HPDE6-E6E7 (cell line): ENCODE measurements at regions not wholly inside any gene's neighbourhood (a gene's known extent, or its start where the extent isn't known, plus 50 kb on each side); places are given as distances from the start of the nearest gene placed in this dataset.
A peak's percentile ranks its signal among the peaks of the same experiment; 100 is the strongest.

ENCODE experiments used
- DNase-seq: peaks from one replicate; pipeline ENCODE4 v3.0.0; 2011; ENCODE audit warnings: missing footprints; ENCODE audit errors: extremely low spot score

- DNase-seq, result no peak
Observed at GRCh38 chr9:16092142-16093091, 539.6 kb downstream of the CCDC171 start.

DNA sequence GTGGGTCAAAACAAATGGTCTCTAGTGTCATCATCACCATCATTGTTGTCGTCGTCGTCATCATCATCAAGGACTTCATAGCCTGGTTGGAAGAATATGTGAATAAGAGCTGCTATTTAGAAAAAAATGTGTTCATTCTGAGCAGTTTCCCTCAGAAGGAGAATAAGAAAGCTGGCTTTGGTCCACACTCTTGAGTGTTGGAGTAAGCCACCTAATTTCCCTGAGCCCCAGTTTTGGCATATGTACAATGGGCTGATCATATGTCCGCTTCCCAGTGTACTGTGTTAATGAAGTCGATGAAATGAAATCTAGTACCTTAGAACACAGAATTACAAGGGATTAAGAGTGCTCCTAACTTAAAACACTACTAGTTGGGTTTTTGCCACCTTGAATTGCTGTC, 545.5 kb downstream of the CCDC171 start:
- DNase-seq, result no peak

- no peak for DNase-seq
Observed at GRCh38 chr9:16099732-16100536, 547.1 kb downstream of the CCDC171 start.

- no peak for DNase-seq
Observed at GRCh38 chr9:16100537-16101091, 547.8 kb downstream of the CCDC171 start.

DNA sequence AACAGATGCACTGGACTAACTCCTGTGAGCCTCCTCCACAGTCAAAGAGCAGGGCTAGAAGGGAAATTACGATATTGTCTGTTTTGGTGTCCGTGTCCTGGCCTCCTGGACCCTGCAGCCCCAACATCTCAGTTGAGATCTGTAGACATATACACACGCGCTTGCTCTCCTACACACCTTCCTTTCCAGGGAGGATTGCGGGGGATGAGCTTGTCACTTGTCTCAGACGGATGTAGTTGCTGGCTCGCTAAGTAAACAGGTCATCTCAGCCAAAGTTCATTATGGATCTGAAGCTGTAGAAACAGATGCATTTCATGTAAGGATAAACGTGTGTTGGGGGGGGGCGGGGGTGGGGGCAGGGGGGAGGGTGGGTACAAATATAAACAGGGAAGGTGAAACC, 549.3 kb downstream of the CCDC171 start:
- no peak for DNase-seq

DNA sequence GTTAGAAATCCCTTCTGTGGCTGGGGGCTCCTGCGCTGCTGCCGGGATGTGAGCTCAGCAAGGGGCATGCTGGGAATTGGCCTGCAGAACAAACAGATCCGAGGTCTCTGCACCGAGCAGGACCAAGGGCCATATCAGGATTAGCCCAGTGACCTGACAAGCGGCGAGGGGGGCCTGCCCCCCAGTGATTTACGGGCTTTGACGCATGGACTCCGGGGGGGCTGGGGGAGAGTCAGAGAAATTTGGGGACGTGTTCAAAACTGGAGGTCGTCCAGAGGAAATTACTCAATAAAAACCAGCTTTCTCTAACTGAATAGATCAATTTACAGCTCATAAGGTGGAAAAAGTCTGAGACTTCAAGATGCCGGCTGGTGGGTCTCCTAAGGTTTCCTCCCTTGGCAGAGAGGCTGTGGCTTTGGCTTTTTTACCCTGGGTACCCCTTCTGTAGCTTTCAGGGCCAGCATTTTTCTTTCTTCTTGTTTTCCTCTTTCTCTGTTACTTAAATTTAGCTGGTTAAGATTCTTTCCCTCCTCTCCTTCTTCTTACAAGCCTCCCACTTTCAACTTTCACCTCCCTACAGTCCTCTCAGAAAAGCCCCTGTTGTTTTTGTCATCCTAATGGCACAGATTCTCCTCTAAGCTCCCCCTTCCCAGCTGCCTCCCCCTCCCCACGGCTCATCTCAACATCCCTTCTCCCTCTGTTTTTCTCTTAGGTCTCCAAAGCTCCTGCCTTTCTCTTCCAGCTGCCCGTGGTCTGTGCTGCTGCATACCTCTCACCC, 551.0 kb downstream of the CCDC171 start:
- DNase-seq, result no peak

DNA sequence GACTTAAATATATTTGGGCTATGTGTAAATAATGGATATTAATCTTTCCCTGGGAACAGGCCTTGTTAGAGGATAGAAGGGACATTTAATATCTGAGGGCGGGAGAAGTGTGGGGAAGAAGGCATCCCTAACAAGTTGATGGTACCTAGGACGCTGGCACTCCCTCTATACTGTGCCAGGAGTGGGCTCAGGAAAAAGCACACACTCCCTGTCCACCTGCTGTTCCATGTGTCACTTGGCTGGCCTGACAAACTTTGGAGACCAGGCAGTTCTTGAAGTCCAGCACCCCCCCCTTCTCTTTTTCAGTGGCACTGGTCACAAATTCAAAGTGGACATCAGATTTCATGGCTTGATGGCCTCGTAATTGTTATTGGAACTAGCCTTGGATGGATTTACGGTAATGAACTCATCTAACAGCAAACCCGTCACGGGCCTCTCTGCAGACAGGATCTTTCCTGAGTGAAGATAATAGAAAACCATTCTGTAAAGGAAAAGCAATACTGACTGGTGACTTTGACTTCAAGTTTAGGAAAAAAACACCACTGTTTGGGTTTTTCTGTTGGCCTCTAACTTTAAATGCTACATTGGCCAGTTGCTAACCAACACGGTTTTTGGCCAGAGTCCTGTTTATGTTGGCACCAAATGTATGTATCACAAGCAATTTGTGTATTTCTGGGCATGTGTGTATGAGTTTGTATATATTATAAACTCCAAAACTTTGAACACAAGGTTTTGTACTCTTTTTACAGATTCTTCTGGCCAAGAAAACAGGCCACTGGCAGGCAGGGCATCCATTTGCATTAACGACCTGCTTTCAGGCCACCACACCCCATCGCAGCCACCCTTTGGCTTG, 552.6 kb downstream of the CCDC171 start:
- no peak for DNase-seq

DNA sequence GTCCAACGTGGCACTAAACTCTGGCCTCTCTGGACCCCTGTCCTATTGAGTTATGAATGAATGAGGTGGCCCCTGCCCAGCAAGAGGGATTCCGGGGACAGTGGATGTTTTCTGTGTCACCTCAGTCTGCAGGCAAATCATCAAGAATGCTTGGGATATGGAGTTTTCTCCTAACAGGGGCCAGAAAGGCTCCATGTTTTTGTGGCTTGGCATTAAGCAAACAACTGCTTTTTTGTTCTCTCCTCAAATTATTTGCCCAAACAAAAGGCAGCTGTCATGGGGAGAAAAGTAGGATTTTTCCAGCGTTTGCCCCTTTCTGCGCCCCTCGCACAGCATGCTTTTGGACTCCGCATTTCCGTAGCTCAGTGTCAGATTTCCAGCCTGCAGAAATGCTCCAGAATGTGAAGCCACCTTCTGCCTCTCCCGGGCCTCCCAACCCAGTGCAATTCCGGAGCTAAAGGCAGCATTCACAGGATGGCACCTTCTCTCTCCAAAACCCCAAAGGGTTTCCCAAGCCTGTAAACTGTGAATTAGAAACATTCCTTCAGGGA, 553.3 kb downstream of the CCDC171 start:
- DNase-seq, result no peak

DNA sequence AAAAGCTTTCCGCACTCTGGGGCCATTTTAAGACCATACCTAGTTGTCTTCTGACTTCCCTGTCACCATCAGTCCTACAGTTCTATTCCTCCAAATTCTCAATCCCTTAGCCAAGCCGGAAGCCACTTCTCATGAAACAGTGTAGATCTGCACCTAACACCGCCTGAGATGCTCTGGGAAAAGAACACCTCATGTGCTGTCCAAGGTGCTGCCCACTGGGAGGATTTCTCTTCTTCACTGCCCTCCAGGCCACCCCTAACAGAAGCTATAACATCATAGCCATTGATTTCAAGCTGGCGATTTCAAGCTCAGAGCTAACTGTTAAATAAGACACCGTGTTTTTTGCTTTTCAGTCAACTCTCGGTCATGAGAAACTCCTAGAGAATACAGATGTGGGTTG, 559.3 kb downstream of the CCDC171 start:
- DNase-seq, result no peak

DNA sequence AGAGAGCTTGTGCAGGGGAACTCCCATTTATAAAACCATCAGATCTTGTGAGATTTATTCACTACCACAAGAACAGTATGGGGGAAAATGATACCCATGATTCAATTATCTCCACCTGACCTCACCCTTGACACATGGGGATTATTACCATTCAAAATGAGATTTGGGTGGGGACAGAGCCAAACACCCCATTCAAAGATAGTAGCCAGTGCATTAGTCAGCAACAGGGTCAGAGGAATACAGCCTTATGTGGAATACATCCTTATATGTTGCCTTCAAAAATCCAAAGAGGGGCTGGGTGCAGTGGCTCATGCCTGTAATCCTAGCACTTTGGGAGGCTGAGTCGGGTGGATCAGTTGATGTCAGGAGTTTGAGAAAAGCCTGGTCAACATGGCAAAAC, 563.2 kb downstream of the CCDC171 start:
- no peak for DNase-seq

DNA sequence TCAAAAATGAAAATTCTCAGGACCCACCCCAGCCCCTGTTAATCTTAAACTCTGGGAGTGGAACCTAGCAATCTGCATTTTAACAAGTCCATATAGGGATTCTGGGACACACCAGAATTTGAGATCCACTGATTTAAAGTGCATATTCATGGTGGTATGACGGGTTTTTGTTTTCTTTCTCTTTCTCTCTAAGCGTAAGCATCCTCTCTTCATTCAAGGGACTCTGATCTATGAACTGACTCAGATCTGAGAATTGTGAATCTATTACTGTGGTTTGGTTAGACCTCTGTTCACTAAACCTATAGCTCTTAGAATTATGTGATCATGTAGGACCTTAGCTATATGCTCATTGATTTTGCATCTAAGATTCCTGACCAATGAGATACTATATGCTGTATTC, 565.2 kb downstream of the CCDC171 start:
- no peak for DNase-seq

- peak; percentile 26 for DNase-seq
Observed at GRCh38 chr9:16119261-16120230, 566.7 kb downstream of the CCDC171 start.

DNA sequence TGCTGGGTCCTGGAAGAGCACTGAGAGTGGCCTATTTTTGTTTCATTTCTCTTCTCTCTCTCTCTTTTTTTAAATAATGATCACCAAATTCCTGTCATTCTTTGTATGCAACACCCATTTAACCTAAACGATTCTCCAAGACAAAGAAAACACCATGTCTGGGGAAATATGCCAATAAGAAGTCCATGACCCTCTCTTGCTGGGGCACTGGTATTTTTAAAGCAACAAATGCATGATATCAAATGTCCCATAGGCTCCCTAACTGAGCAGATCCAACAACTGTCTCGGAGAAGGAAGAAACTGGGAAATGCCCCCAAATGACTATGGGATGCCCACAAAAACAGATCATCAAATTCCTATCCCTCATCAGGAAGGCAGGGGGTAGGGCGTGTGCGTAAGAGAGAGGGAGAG, 567.4 kb downstream of the CCDC171 start:
- no peak for DNase-seq

- DNase-seq, result no peak
Observed at GRCh38 chr9:16120727-16121126, 567.9 kb downstream of the CCDC171 start.

- DNase-seq, result no peak
Observed at GRCh38 chr9:16121168-16121567, 568.3 kb downstream of the CCDC171 start.

GRCh38 chr9:16121601-16122286, 568.9 kb downstream of the CCDC171 start:
- DNase-seq, result peak; percentile 40

DNA sequence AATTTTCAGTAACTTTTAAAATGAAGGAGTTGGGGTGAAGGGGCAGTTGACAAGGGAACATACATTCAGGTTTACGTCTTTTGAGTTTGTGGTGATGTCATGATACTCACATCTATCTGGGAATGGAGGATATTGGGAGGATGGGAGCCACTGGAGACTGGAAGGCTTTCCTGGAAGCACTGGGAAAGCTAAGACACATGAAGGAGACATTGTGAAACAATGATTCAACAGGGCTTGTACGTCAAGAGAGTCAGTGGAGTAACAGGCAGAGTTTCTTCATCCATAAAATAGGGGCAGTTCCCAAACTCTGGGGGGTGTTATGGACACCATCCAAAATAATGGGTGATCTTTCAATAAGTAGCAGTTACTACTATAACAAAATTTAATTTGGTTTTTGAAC, 572.8 kb downstream of the CCDC171 start:
- no peak for DNase-seq

GRCh38 chr9:16126042-16126441, 573.2 kb downstream of the CCDC171 start:
- DNase-seq, result no peak

DNA sequence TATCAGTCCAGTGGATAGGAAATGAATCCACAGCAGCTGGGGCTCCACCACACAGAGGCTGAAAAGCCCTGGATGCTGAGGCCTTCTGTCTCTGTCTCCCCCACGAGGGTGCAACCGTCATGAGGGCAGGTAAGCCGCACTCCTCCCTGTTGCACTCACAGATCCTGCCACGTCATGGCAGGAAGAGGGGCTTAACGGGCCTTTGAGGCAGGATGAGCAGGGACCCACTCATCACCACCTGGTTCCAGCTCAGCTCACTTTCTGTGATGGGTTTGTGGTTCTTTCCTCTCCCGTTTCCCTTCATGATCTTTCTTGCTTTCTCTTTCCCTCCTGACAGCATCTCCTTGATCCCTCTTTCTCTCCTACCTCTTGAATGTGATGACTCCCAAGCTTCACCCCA, 575.2 kb downstream of the CCDC171 start:
- DNase-seq, result no peak
